K562 (cell line): ENCODE measurements at regions not wholly inside any gene's neighbourhood (a gene's known extent, or its start where the extent isn't known, plus 50 kb on each side); places are given as distances from the start of the nearest gene placed in this dataset.

Experiments
- ATAC-seq: fragments of 200-7000 bp; cut with Tn5 transposase; 3 replicates; pipeline ENCODE4 v1.9.1; 2020; ENCODE audit warnings: moderate library complexity
- BruUV-seq: library from RNA; stranded (reverse); fragments of 400-500 nt; replicated peaks from 2 replicates; lab custom pipeline; 2021; lab: Mats Ljungman, UMichigan
- CTCF ChIA-PET: fragments of 300-600 bp; formaldehyde crosslinking; extraction: SDS; loops from one replicate; lab custom pipeline; 2021; ENCODE audit warnings: low intra/inter-chr PET ratio; lab: Yijun Ruan, JAX
- POLR2A ChIA-PET: fragments of 300-600, 350-650 bp; sonication (Branson Sonifier 250); formaldehyde crosslinking; extraction: SDS; loops from one replicate; lab custom pipeline; 2021; ENCODE audit warnings: antibody characterized with exemption, inconsistent platforms; lab: Yijun Ruan, JAX
- DNase-seq, 4 experiments: peaks; one replicate each; pipeline versions ENCODE4 v3.0.0 to v3.0.0-alpha.2; 2011 to 2018; ENCODE audit warnings: low spot score in 3 of 4, mixed read lengths in 3 of 4; ENCODE audit errors: extremely low read depth in 1 of 4
- FAIRE-seq: peaks from 2 replicates; lab custom pipeline; 2011; peaks lifted over from hg19 to GRCh38; lab: Jason Lieb, UNC
- H2AFZ ChIP-seq: 2 replicates; pipeline ENCODE4 v1.6.0; 2011; ENCODE audit warnings: low read depth, low read length, control low read depth, inconsistent platforms
- H3K27ac ChIP-seq: fragments of 200-600 bp; 3 replicates; pipeline ENCODE4 v1.8.0; 2011; ENCODE audit warnings: low read depth, mild to moderate bottlenecking, control low read depth, inconsistent platforms, low read length, moderate library complexity, mixed read lengths; ENCODE audit errors: extremely low read depth
- H3K27me3 ChIP-seq, 2 experiments: fragments of 300-600 bp in 1 of 2; 2 replicates in 1 of 2; 3 replicates in 1 of 2; pipeline versions ENCODE4 v1.6.0 to v1.8.0; 2011; ENCODE audit warnings: inconsistent platforms in 2 of 2, low read length in 2 of 2, mild to moderate bottlenecking in 1 of 2, mixed read lengths in 1 of 2, moderate library complexity in 1 of 2; ENCODE audit not compliant: control insufficient read depth in 2 of 2, insufficient read depth in 2 of 2
- H3K36me3 ChIP-seq: fragments of 300-600 bp; 3 replicates; pipeline ENCODE4 v1.8.0; 2011; ENCODE audit warnings: mild to moderate bottlenecking, low read length, inconsistent platforms; ENCODE audit not compliant: control insufficient read depth, insufficient read depth
- H3K4me1 ChIP-seq, 2 experiments: fragments of 200-600 bp in 1 of 2; replicated peaks in 1 of 2; 2 replicates in 1 of 2; 3 replicates in 1 of 2; pipeline versions ENCODE4 v1.5.1 to v1.8.0; 2011; ENCODE audit warnings: inconsistent platforms in 2 of 2, low read length in 2 of 2, mild to moderate bottlenecking in 1 of 2, mixed read lengths in 1 of 2, moderate library complexity in 1 of 2; ENCODE audit not compliant: control insufficient read depth in 2 of 2, insufficient read depth in 2 of 2
- H3K4me2 ChIP-seq: 2 replicates; pipeline ENCODE4 v1.6.1; 2011; ENCODE audit warnings: low read length, control low read depth, inconsistent platforms, mixed read lengths; ENCODE audit not compliant: insufficient read depth
- H3K4me3 ChIP-seq: fragments of 200-600 bp; sonication (generic), shearing (Covaris generic); 2 replicates; pipeline ENCODE4 v1.5.1; 2016; ENCODE audit warnings: control low read depth, inconsistent platforms
- H3K79me2 ChIP-seq: fragments of 200-600 bp; 3 replicates; pipeline ENCODE4 v1.8.0; 2011; ENCODE audit warnings: low read length, inconsistent platforms; ENCODE audit not compliant: control insufficient read depth, insufficient read depth
- H3K9ac ChIP-seq, 2 experiments: 2 replicates each; pipeline versions ENCODE4 v1.6.0 to v1.6.1; 2011; ENCODE audit warnings: low read depth in 2 of 2, low read length in 2 of 2, control low read depth in 1 of 2, inconsistent platforms in 1 of 2, mild to moderate bottlenecking in 1 of 2, mixed read lengths in 1 of 2; ENCODE audit not compliant: insufficient read depth in 1 of 2
- H3K9me1 ChIP-seq: one replicate; pipeline ENCODE4 v1.6.0; 2011; ENCODE audit warnings: inconsistent platforms, mild to moderate bottlenecking, low read length, moderate library complexity; ENCODE audit not compliant: control insufficient read depth, insufficient read depth
- H3K9me3 ChIP-seq: replicated peaks from 2 replicates; pipeline ENCODE4 v1.5.1; 2011; ENCODE audit warnings: low read depth, low read length, inconsistent platforms; ENCODE audit not compliant: control insufficient read depth, insufficient read depth
- H4K20me1 ChIP-seq: replicated peaks from 2 replicates; pipeline ENCODE4 v1.6.1; 2011; ENCODE audit warnings: low read length, inconsistent platforms, mixed read lengths; ENCODE audit not compliant: control insufficient read depth, insufficient read depth
- BACH1 ChIP-seq: fragments of 200-800 bp; sonication (Bioruptor generic); IDR thresholded peaks from 2 replicates; pipeline ENCODE4 v1.6.1; 2016; ENCODE audit warnings: missing genetic modification characterization, missing compliant biosample characterization
- ERF ChIP-seq: fragments of 450-650 bp; formaldehyde crosslinking; IDR thresholded peaks from 2 replicates; pipeline ENCODE4 v1.4.0; 2020; ENCODE audit warnings: mild to moderate bottlenecking, mixed read lengths
- FOXA3 ChIP-seq, 2 experiments: fragments of 450-650 bp in 1 of 2; sonication (generic) in 1 of 2; formaldehyde crosslinking; IDR thresholded peaks in 1 of 2; conservative IDR thresholded peaks in 1 of 2; 2 replicates each; pipeline versions ENCODE4 v1.4.0 to v1.8.0; 2020 to 2022; ENCODE audit warnings: mild to moderate bottlenecking in 2 of 2, missing genetic modification reagents in 1 of 2
- NFIC ChIP-seq: fragments of 450-650 bp; IDR thresholded peaks from 2 replicates; pipeline ENCODE4 v1.6.1; 2017; ENCODE audit warnings: mild to moderate bottlenecking, inconsistent platforms
- RAD51 ChIP-seq: fragments of 450-650 bp; IDR thresholded peaks from 2 replicates; pipeline ENCODE4 v1.7.1; 2016; ENCODE audit warnings: low read depth, mild to moderate bottlenecking, borderline replicate concordance
- RNF219 ChIP-seq: fragments of 250-450 bp; sonication (Bioruptor Pico); IDR thresholded peaks from 2 replicates; pipeline ENCODE4 v1.5.0; 2022; ENCODE audit warnings: mild to moderate bottlenecking
- WGBS: fragments of 100-300 bp; shearing (Covaris generic); methylation state at CpG from one replicate; pipeline ENCODE4 v1.1.6; 2016; ENCODE audit warnings: low coverage, mixed read lengths; ENCODE audit not compliant: insufficient coverage; ENCODE audit errors: missing lambda C conversion rate; 5-methylcytosine and 5-hydroxymethylcytosine counted together
- in situ Hi-C: fragments of 300-500 bp; cut with MboI; formaldehyde crosslinking; loops from 4 replicates; pipeline ENCODE4 v1.15.0; 2018; ENCODE audit warnings: inconsistent platforms, mixed read lengths
- intact Hi-C: fragments of 100-400 bp; cut with micrococcal nuclease; formaldehyde crosslinking; loops from 2 replicates; pipeline ENCODE4 v1.14.2; 2022

DNA sequence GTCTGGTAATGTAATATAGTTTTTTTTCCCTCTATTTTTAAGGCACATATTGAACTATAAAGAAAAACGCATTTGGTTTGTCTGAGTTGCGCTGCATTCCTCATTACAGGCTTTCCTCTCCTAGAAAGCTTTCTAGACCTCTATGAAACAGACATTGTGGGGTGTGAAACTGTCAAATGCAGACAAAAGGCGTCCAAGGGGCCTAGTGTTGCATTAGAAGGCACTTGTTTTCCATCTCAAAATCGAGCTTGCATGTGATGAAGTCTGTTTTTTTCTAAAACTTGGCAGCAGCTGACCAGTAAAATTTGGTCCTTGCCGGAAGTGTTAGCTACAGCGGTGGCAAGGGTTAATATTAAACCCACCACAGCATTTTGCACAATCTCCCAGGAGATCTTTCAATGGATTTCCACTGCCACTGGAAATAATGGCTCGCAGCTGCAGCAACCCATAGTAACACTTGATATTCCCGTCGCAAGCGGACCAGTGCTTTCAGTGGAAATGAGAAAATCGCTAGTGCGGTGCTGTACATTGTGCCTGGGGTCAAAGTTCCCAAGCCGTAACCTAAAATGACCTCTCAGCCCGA lies 602.6 kb downstream of the KCNJ2 start (continued):
- no peak for TF ChIP-seq RAD51
- no peak for TF ChIP-seq NFIC

DNA sequence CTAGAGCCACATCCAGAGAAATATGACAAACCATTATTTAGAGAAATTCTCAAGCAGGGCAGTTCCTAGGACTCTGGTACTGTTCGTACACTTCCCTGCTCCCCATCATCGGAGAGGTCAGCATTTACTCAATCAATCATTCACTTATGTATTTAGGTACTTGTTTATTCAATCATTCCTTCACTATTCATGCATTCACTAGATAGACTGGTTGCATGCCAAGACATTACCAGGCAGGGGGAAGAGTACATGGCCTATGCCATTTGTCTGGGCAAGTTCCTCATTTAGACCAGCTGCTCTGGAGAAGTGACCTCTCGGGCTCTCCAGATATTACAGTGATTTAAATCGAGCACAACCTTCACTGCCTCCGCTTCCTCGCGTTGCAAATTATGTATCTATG lies 603.4 kb downstream of the KCNJ2 start:
- H3K9me3 ChIP-seq, result no peaks in the 10 kb centered on the region
- no peaks in the 10 kb centered on the region for H3K27me3 ChIP-seq
- no peak for ATAC-seq
- ChIA-PET POLR2A (no interaction called here), CTCF (no interaction called here)
- FAIRE-seq, result no peak
- H3K9ac ChIP-seq, result no peak overlapping the region
- no peak for TF ChIP-seq RNF219 (CRISPR knock-in tag)
- no peak for TF ChIP-seq ERF (CRISPR knock-in tag)
- TF ChIP-seq FOXA3 (CRISPR knock-in tag; conservative IDR thresholded peaks at IDR 0.05 in 1 of 2, IDR thresholded peaks at IDR 0.05 in 1 of 2), result no peak
- no peak for TF ChIP-seq BACH1 (tag)
- H3K4me1 ChIP-seq, result no peaks in the 10 kb centered on the region
- no peak for DNase-seq
- H3K27ac ChIP-seq, result no peak overlapping the region
- H3K36me3 ChIP-seq, result no peaks in the 10 kb centered on the region
- H3K9me1 ChIP-seq, result no peaks in the 10 kb centered on the region
- H3K79me2 ChIP-seq, result no peaks in the 10 kb centered on the region
- no peak overlapping the region for H2AFZ ChIP-seq
- in situ Hi-C loops (no loop called here), intact Hi-C loops (no loop called here)
- no peaks in the 10 kb centered on the region for H4K20me1 ChIP-seq
- 0% methylated on average over 7 of the region's 7 CpGs for WGBS
- no TSS peak for BruUV-seq
- no peak overlapping the region for H3K4me3 ChIP-seq
- no peak overlapping the region for H3K4me2 ChIP-seq
